Neural cell (in vitro differentiated cells): ENCODE measurements at regions not wholly inside any gene's neighbourhood (a gene's known extent, or its start where the extent isn't known, plus 50 kb on each side); places are given as distances from the start of the nearest gene placed in this dataset.
A peak's percentile ranks its signal among the peaks of the same experiment; 100 is the strongest.

Source experiments
- H2AFZ ChIP-seq: fragments of 200-600, 300-800 bp; sonication (generic), shearing (Covaris generic); 2 replicates; pipeline ENCODE4 v1.6.0; 2014; ENCODE audit warnings: low read depth, mild to moderate bottlenecking, antibody characterized with exemption, low read length, moderate library complexity
- H3F3A ChIP-seq: fragments of 200-600 bp; shearing (Covaris generic); 2 replicates; pipeline ENCODE4 v1.6.1; 2016; ENCODE audit warnings: mild to moderate bottlenecking, moderate library complexity, mixed read lengths, antibody characterized with exemption, low read length; ENCODE audit not compliant: insufficient read depth, poor library complexity, severe bottlenecking
- H3K27ac ChIP-seq: fragments of 200-600, 300-800 bp; sonication (generic), shearing (Covaris generic); 2 replicates; pipeline ENCODE4 v1.5.1; 2014; ENCODE audit warnings: mild to moderate bottlenecking, low read length, moderate library complexity
- H3K27me3 ChIP-seq: fragments of 300-800, 200-600 bp; sonication (generic), shearing (Covaris generic); 2 replicates; pipeline ENCODE4 v1.6.0; 2014; ENCODE audit warnings: mild to moderate bottlenecking, low read depth, low read length, moderate library complexity; ENCODE audit not compliant: insufficient read depth
- H3K36me3 ChIP-seq: fragments of 300-800, 200-600 bp; sonication (generic), shearing (Covaris generic); 2 replicates; pipeline ENCODE4 v1.5.1; 2014; ENCODE audit warnings: mild to moderate bottlenecking, antibody characterized with exemption, low read length, moderate library complexity; ENCODE audit not compliant: insufficient read depth
- H3K4me2 ChIP-seq: fragments of 300-800, 200-600 bp; sonication (generic), shearing (Covaris generic); 2 replicates; pipeline ENCODE4 v1.6.0; 2014; ENCODE audit warnings: mild to moderate bottlenecking, low read length
- H3K4me3 ChIP-seq: fragments of 300-800, 200-600 bp; sonication (generic), shearing (Covaris generic); 2 replicates; pipeline ENCODE4 v1.5.1; 2014; ENCODE audit warnings: mild to moderate bottlenecking, low read length, moderate library complexity
- H3K79me2 ChIP-seq: fragments of 200-600 bp; shearing (Covaris generic); replicated peaks from 2 replicates; pipeline ENCODE4 v1.6.0; 2014; ENCODE audit warnings: mild to moderate bottlenecking, low read length, moderate library complexity; ENCODE audit not compliant: insufficient read depth
- H3K9ac ChIP-seq: fragments of 300-800, 200-600 bp; sonication (generic), shearing (Covaris generic); 2 replicates; pipeline ENCODE4 v1.6.1; 2016; ENCODE audit warnings: mild to moderate bottlenecking, low read length, mixed read lengths
- H3K9me2 ChIP-seq: fragments of 200-600 bp; shearing (Covaris generic); 2 replicates; pipeline ENCODE4 v1.6.1; 2016; ENCODE audit warnings: mild to moderate bottlenecking, low read length, mixed read lengths; ENCODE audit not compliant: insufficient read depth
- H3K9me3 ChIP-seq: fragments of 200-600, 300-800 bp; sonication (generic), shearing (Covaris generic); 2 replicates; pipeline ENCODE4 v1.6.1; 2016; ENCODE audit warnings: mild to moderate bottlenecking, mixed run types, low read length, moderate library complexity, mixed read lengths
- H4K20me1 ChIP-seq: fragments of 200-600 bp; shearing (Covaris generic); 2 replicates; pipeline ENCODE4 v1.6.1; 2016; ENCODE audit warnings: mild to moderate bottlenecking, mixed run types; ENCODE audit not compliant: insufficient read depth
- CTCF ChIP-seq: fragments of 450-650 bp; IDR thresholded peaks from 2 replicates; pipeline ENCODE4 v1.5.1; 2014; ENCODE audit warnings: antibody characterized with exemption, mild to moderate bottlenecking, moderate library complexity; ENCODE audit not compliant: poor library complexity, severe bottlenecking
- EP300 ChIP-seq: fragments of 450-650 bp; conservative IDR thresholded peaks from 2 replicates; pipeline ENCODE4 v1.6.1; 2014; ENCODE audit warnings: antibody characterized with exemption, mild to moderate bottlenecking, moderate library complexity; ENCODE audit not compliant: poor library complexity, severe bottlenecking
- EZH2 ChIP-seq: fragments of 200-600, 300-800 bp; shearing (Covaris generic), sonication (generic); IDR thresholded peaks from 2 replicates; pipeline ENCODE4 v1.6.1; 2014; ENCODE audit warnings: antibody characterized with exemption, low read length, borderline replicate concordance, mild to moderate bottlenecking; ENCODE audit not compliant: insufficient read depth, poor library complexity, severe bottlenecking
- MXI1 ChIP-seq: fragments of 450-650 bp; conservative IDR thresholded peaks from 2 replicates; pipeline ENCODE4 v1.6.1; 2014; ENCODE audit warnings: antibody characterized with exemption, mild to moderate bottlenecking; ENCODE audit not compliant: poor library complexity, severe bottlenecking
- POLR2AphosphoS5 ChIP-seq: IDR thresholded peaks from 2 replicates; pipeline ENCODE4 v1.6.1; 2012
- RAD21 ChIP-seq: fragments of 450-650 bp; conservative IDR thresholded peaks from 2 replicates; pipeline ENCODE4 v1.6.1; 2014; ENCODE audit warnings: antibody characterized with exemption, mild to moderate bottlenecking, moderate library complexity
- REST ChIP-seq: IDR thresholded peaks from 2 replicates; pipeline ENCODE4 v1.6.1; 2012; ENCODE audit warnings: borderline replicate concordance
- SMC3 ChIP-seq: fragments of 450-650 bp; conservative IDR thresholded peaks from 2 replicates; pipeline ENCODE4 v1.6.1; 2014; ENCODE audit warnings: antibody characterized with exemption, mild to moderate bottlenecking, moderate library complexity; ENCODE audit not compliant: poor library complexity
- TAF1 ChIP-seq: IDR thresholded peaks from 2 replicates; pipeline ENCODE4 v1.6.1; 2012; ENCODE audit warnings: low read depth

- Histone ChIP-seq H3K27me3 (no peaks in the 10 kb centered on the region), H3K79me2 (no peaks in the 10 kb centered on the region), H3K27ac (peak overlapping the region; percentile 35), H2AFZ (no peak overlapping the region), H4K20me1 (no peaks in the 10 kb centered on the region), H3K4me2 (no peak overlapping the region), H3K9me3 (no peaks in the 10 kb centered on the region), H3K4me3 (peak overlapping the region; percentile 1), H3K9ac (peak overlapping the region; percentile 3), H3F3A (no peaks in the 10 kb centered on the region), H3K9me2 (no peaks in the 10 kb centered on the region), H3K36me3 (no peaks in the 10 kb centered on the region)
- TF ChIP-seq RAD21 (peak; percentile 42), POLR2AphosphoS5 (no peak), MXI1 (no peak), CTCF (peak; percentile 25), SMC3 (no peak), REST (no peak), EZH2 (no peak), EP300 (no peak)
Observed at GRCh38 chr12:30015631-30016337, 232.0 kb upstream of the TMTC1 start.

- Histone ChIP-seq H3K27ac (no peak overlapping the region), H3K36me3 (no peaks in the 10 kb centered on the region), H3K9me2 (no peaks in the 10 kb centered on the region), H3K79me2 (no peaks in the 10 kb centered on the region), H3K27me3 (no peaks in the 10 kb centered on the region), H2AFZ (no peak overlapping the region), H3K9ac (no peak overlapping the region), H4K20me1 (no peaks in the 10 kb centered on the region), H3K4me3 (no peak overlapping the region), H3F3A (no peaks in the 10 kb centered on the region), H3K9me3 (no peaks in the 10 kb centered on the region), H3K4me2 (no peak overlapping the region)
- no peak for TF ChIP-seq POLR2AphosphoS5
- TF ChIP-seq TAF1, result no peak
- TF ChIP-seq SMC3, result no peak
- no peak for TF ChIP-seq EZH2
- TF ChIP-seq EP300, result no peak
- no peak for TF ChIP-seq REST
- TF ChIP-seq RAD21, result no peak
- no peak for TF ChIP-seq CTCF
- no peak for TF ChIP-seq MXI1
Observed at GRCh38 chr12:30014991-30015390, 231.2 kb upstream of the TMTC1 start.
